Natural killer cell (primary cell): ENCODE measurements at regions not wholly inside any gene's neighbourhood (a gene's known extent, or its start where the extent isn't known, plus 50 kb on each side); places are given as distances from the start of the nearest gene placed in this dataset.
"Not testable (repeated sequence)": the region's sequence is repeated elsewhere in the genome, so short reads cannot be mapped to it uniquely, and the experiment has no call there.

Source experiments
- ATAC-seq, 3 donors: fragments of 150-1000 bp in 2 of 3; fragments of 200-7000 bp in 1 of 3; cut with Tn5 transposase; 1 replicate in 1 of 3; 2 replicates in 2 of 3; pipeline ENCODE4 v1.10.0; 2021; ENCODE audit warnings: mild to moderate bottlenecking in 2 of 3, moderate library complexity in 2 of 3
- DNase-seq, 2 donors: peaks; one replicate each; pipeline versions ENCODE4 v3.0.0 to v3.0.0-alpha.2; 2013 to 2021; ENCODE audit warnings: mixed read lengths in 1 of 2
- H3K27ac ChIP-seq: one replicate; pipeline ENCODE4 v1.5.1; 2013; ENCODE audit warnings: mild to moderate bottlenecking, low read length
- H3K27me3 ChIP-seq: one replicate; pipeline ENCODE4 v1.6.1; 2013; ENCODE audit warnings: low read length; ENCODE audit not compliant: control insufficient read depth, insufficient read depth
- H3K36me3 ChIP-seq: one replicate; pipeline ENCODE4 v1.6.1; 2013; ENCODE audit warnings: low read length; ENCODE audit not compliant: control insufficient read depth, insufficient read depth
- H3K4me1 ChIP-seq: one replicate; pipeline ENCODE4 v1.6.1; 2013; ENCODE audit warnings: low read length; ENCODE audit not compliant: control insufficient read depth, insufficient read depth
- H3K4me3 ChIP-seq: one replicate; pipeline ENCODE4 v1.5.1; 2013; ENCODE audit warnings: low read length
- H3K9me3 ChIP-seq: one replicate; pipeline ENCODE4 v1.6.1; 2013; ENCODE audit warnings: low read length; ENCODE audit not compliant: control insufficient read depth, insufficient read depth
- H3K27ac Mint-ChIP-seq, 2 donors: one replicate each; pipeline ENCODE4 v1.8.0; 2022; ENCODE audit warnings: mild to moderate bottlenecking in 2 of 2, mixed read lengths in 2 of 2, moderate library complexity in 1 of 2
- H3K27me3 Mint-ChIP-seq, 2 donors: one replicate each; pipeline ENCODE4 v1.8.0; 2022; ENCODE audit warnings: low read depth in 2 of 2, mixed read lengths in 2 of 2
- H3K36me3 Mint-ChIP-seq: one replicate; pipeline ENCODE4 v1.8.0; 2022; ENCODE audit warnings: mixed read lengths
- H3K4me1 Mint-ChIP-seq, 2 donors: one replicate each; pipeline ENCODE4 v1.8.0; 2022; ENCODE audit warnings: mixed read lengths in 2 of 2
- H3K4me3 Mint-ChIP-seq: one replicate; pipeline ENCODE4 v1.8.0; 2022; ENCODE audit warnings: mild to moderate bottlenecking, moderate library complexity, mixed read lengths
- H3K9me3 Mint-ChIP-seq, 2 donors: one replicate each; pipeline ENCODE4 v1.8.0; 2022; ENCODE audit warnings: mixed read lengths in 2 of 2
- CTCF ChIP-seq: fragments of 200-600 bp; IDR thresholded peaks from one replicate; pipeline ENCODE4 v1.8.0; 2022; ENCODE audit warnings: antibody characterized with exemption
- WGBS: methylation state at CpG from one replicate; pipeline ENCODE4 v1.1.7; 2013; ENCODE audit warnings: missing lambda C conversion rate; ENCODE audit not compliant: insufficient coverage; 5-methylcytosine and 5-hydroxymethylcytosine counted together
- intact Hi-C: fragments of 100-400 bp; cut with micrococcal nuclease; formaldehyde crosslinking; loops from one replicate; pipeline ENCODE4 v1.14.2; 2022

GRCh38 chrX:27222661-27223060 lies 240.5 kb downstream of the PPP4R3C start:
- no peak for DNase-seq
- Histone ChIP-seq H3K4me1 (no peaks in the 10 kb centered on the region), H3K9me3 (peaks cover 2% of the 10 kb centered on the region), H3K27ac (no peak overlapping the region), H3K27me3 (no peaks in the 10 kb centered on the region), H3K4me3 (no peak overlapping the region), H3K36me3 (no peaks in the 10 kb centered on the region)
- intact Hi-C loops = no loop called here
- H3K27ac Mint-ChIP-seq = no peak overlapping the region
- TF ChIP-seq CTCF = no peak
- 89% methylated on average over 8 of the region's 8 CpGs for WGBS
- peaks cover 0 to 5% of the 10 kb centered on the region in 2 donors for H3K9me3 Mint-ChIP-seq
- no peak for ATAC-seq
- H3K4me1 Mint-ChIP-seq = no peaks in the 10 kb centered on the region
- H3K36me3 Mint-ChIP-seq = no peaks in the 10 kb centered on the region
- H3K27me3 Mint-ChIP-seq = no peaks in the 10 kb centered on the region
- no peak overlapping the region for H3K4me3 Mint-ChIP-seq

DNA sequence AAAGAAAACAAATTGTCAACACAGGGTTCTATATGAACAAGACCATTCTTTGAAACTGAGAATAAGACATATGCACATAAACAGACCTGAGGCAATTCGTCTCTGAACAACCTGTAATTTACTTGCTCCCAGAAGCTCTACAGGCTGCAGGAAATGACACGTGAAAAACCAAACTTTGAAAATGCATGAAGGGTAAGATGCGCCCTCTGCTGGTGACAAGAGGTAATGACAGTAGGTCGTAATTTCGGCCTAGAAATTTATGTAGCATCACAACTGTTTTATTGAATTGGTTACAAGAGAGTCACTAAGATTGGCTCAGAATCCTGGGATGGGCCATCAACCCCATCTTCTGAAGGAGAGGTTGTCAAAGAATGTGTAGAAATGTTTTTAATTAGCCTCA lies 276.5 kb downstream of the PPP4R3C start:
- TF ChIP-seq CTCF = peak; percentile 52
- Mint-ChIP-seq H3K27me3 (no peaks in the 10 kb centered on the region), H3K4me1 (no peaks in the 10 kb centered on the region), H3K9me3 (no peaks in the 10 kb centered on the region), H3K27ac (peak overlapping the region in 1 of 2 donors; percentile 26), H3K4me3 (no peak overlapping the region), H3K36me3 (no peaks in the 10 kb centered on the region)
- DNase-seq (peak in 1 of 2 donors; percentile 41), ATAC-seq (peak in 1 of 3 donors; percentile 60)
- no peaks in the 10 kb centered on the region for H3K9me3 ChIP-seq
- no peak overlapping the region for H3K27ac ChIP-seq
- no peaks in the 10 kb centered on the region for H3K36me3 ChIP-seq
- no peaks in the 10 kb centered on the region for H3K4me1 ChIP-seq
- no peak overlapping the region for H3K4me3 ChIP-seq
- 19% methylated on average over 5 of the region's 5 CpGs for WGBS
- H3K27me3 ChIP-seq = no peaks in the 10 kb centered on the region
- intact Hi-C loops = no loop called here

- Mint-ChIP-seq H3K4me3 (no peak overlapping the region), H3K4me1 (no peaks in the 10 kb centered on the region), H3K27me3 (no peaks in the 10 kb centered on the region), H3K27ac (no peak overlapping the region), H3K9me3 (peaks cover 2 to 3% of the 10 kb centered on the region in 2 donors), H3K36me3 (no peaks in the 10 kb centered on the region)
- no peak for TF ChIP-seq CTCF
- no peaks in the 10 kb centered on the region for H3K4me1 ChIP-seq
- intact Hi-C loops = no loop called here
- H3K36me3 ChIP-seq = no peaks in the 10 kb centered on the region
- no CpG with 5 or more reads among the region's 4 CpGs for WGBS
- ATAC-seq = no peak
- H3K27me3 ChIP-seq = no peaks in the 10 kb centered on the region
- H3K4me3 ChIP-seq = no peak overlapping the region
- H3K9me3 ChIP-seq = peaks cover 3% of the 10 kb centered on the region
- DNase-seq = no peak
- no peak overlapping the region for H3K27ac ChIP-seq
These were observed 299.9 kb downstream of the PPP4R3C start for GRCh38 chrX:27163236-27163635.

DNA sequence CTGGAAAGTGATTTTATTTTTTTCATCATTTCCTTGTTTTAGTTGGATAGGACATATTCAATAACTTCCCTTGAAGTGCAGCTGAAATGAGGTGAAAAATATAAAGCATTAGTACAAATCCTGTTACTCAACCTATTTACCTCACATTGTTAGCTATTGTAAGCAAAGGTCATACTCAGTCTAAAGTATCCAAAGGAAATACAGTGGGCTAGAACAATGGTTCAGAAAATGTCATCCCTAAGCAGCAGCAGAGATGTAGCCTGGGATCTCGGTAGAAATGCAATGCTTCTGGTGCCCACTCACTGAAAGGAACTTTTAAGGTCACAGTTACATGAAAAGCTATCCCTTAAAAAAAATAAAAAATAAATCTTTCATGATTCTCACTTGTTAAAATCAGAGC lies 300.6 kb downstream of the PPP4R3C start:
- no peaks in the 10 kb centered on the region for H3K27me3 Mint-ChIP-seq
- Histone ChIP-seq H3K27me3 (no peaks in the 10 kb centered on the region), H3K4me1 (no peaks in the 10 kb centered on the region), H3K36me3 (no peaks in the 10 kb centered on the region), H3K9me3 (no peaks in the 10 kb centered on the region), H3K4me3 (no peak overlapping the region), H3K27ac (no peak overlapping the region)
- intact Hi-C loops = no loop called here
- ATAC-seq (no peak), DNase-seq (no peak)
- WGBS = 71% methylated on average over 1 of the region's 1 CpG
- no peak overlapping the region for H3K27ac Mint-ChIP-seq
- H3K9me3 Mint-ChIP-seq = peaks cover 2 to 3% of the 10 kb centered on the region in 2 donors
- H3K4me1 Mint-ChIP-seq = no peaks in the 10 kb centered on the region
- no peaks in the 10 kb centered on the region for H3K36me3 Mint-ChIP-seq
- TF ChIP-seq CTCF = no peak
- H3K4me3 Mint-ChIP-seq = no peak overlapping the region

GRCh38 chrX:27156921-27157320 lies 306.2 kb downstream of the PPP4R3C start:
- ATAC-seq, H3K36me3 Mint-ChIP-seq: not testable (repeated sequence)
- WGBS = 93% methylated on average over 17 of the region's 21 CpGs

More at GRCh38 chrX:27156921-27157320, 306.2 kb downstream of the PPP4R3C start:
- H3K9me3 ChIP-seq, H3K36me3 ChIP-seq, H3K27me3 ChIP-seq, DNase-seq, H3K4me3 ChIP-seq, H3K4me3 Mint-ChIP-seq, H3K4me1 Mint-ChIP-seq, H3K27ac Mint-ChIP-seq, intact Hi-C loops, H3K9me3 Mint-ChIP-seq, H3K4me1 ChIP-seq, H3K27ac ChIP-seq, H3K27me3 Mint-ChIP-seq: not testable (repeated sequence)
